GM21360 (cell line): ENCODE measurements at regions not wholly inside any gene's neighbourhood (a gene's known extent, or its start where the extent isn't known, plus 50 kb on each side); places are given as distances from the start of the nearest gene placed in this dataset.
A peak's percentile ranks its signal among the peaks of the same experiment; 100 is the strongest.
"Not testable (repeated sequence)": the region's sequence is repeated elsewhere in the genome, so short reads cannot be mapped to it uniquely, and the experiment has no call there.

Experiments
- ATAC-seq: cut with Tn5 transposase; IDR thresholded peaks from one replicate; pipeline ENCODE4 v1.9.1; 2021; ENCODE audit warnings: mild to moderate bottlenecking, moderate library complexity; ENCODE audit not compliant: unreplicated experiment

DNA sequence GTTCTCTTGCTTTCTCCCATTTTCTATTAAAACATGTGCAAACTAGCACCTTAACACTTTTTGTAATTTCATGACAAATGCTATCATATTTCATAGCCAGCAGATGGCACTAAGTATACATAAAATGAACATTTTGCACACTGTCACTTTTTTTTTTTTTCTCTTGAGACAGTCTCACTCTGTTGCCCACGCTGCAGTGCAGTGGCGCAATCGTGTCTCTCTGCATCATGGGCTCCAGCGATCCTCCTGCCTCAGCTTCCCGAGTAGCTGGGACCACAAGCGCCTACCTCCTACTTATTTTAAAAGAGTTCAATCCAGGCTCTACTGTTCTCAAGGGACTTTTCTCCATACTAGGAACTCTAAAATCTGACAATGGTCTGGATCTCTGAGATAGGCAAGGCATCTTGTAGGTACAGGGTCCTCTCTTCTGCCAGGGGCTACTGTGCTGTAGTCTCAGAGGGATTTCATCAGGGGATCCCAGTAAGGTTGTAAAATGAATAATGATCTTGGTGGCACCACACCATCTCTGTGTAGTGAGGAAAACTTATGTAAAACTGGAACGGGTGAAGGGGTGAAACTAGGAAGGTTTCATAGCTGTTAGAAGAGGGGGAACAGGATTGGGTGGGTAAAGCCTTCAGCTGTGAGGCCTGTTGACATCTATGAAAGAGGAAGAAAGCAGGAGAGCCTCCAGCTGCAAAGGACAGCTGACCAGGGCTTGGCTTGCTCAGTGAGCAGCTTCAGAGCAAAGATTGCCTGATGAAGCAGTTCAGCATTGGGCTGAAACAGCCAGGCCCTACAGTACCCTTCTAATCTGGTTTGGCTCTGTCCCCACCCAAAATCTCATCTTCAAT, 196.9 kb downstream of the AVL9 start:
- peak; percentile 83 for ATAC-seq

DNA sequence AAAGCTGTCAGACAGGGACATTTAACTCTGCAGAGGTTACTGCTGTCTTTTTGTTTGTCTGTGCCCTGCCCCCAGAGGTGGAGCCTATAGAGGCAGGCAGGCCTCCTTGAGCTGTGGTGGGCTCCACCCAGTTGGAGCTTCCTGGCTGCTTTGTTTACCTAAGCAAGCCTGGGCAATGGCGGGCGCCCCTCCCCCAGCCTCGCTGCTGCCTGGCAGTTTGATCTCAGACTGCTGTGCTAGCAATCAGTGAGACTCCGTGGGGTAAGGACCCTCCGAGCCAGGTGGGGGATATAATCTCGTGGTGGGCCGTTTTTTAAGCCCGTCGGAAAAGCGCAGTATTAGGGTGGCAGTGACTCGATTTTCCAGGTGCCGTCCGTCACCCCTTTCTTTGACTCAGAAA, 192.8 kb downstream of the AVL9 start:
- ATAC-seq = not testable (repeated sequence)

DNA sequence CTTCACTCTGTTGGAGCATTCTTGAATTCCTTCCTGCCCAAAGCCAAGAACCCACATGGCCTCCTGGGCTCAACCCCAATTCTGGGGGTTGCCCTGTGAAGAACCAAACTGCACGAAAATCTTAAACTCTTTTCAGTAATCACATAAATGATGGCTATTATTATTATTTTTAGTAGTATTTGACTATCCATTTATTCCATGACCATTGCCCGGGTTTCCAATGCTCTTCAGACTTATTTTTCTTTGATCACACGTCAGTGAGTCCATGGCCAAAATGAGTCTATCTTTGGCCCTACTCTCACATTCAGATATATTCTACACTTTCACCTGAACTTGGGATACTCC, 185.9 kb downstream of the AVL9 start:
- no peak for ATAC-seq

DNA sequence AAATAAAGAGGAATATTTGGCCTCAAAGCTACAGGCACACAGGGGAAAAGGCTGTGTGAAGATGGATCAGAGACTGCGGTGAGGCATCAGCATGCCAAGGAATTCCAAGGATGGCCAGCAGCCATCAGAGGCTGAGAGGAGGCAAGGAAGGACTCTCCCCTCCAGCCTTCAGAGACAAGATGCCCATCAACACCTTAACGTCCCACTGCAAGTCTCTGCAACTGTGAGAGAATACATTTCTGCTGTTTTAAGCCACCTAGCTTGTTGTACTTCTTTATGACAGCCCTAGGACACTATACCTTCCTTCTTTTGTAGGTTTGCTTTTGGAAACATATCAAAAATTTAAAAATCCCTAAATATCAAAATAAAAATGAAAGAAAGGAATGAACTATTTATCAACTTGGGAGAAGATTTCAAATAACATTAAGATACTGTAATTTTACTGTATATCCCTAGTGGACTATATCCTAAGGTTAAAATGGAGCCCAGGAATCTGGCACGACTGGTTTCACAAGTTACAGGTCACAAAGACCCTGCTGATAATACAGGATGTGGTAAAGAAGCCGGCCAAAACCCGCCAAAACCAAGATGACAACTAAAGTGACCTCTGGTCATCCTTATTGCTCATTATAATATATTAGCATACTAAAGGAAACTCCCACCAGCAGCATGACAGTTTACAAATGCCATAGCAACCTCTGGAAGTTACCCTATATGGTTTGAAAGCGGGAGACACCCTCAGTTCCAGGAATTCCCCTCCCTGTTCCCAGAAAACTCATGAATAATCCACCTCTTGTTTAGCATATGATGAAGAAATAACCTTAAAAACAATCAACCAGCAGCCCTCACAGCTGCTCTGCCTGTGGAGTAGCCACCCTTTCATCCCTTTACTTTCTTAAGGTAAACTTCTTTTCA, 185.2 kb downstream of the AVL9 start:
- no peak for ATAC-seq

DNA sequence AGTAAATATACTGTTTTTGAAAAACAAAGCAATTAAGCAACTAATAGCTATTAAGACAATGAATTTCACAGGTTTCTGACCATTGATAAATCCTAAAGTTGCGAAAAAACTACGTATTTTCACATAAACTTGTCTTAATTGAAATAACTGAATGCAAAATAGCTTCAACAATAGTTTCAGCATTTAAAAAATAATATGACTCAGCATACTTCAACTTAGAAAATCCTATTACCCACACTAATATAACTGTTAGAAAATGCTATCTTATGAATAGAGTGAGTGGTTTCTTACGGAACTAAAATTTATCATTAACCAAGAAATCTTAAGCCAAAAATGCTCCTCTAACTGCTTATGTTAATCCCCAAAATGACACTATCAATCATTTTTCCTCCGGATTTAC, 183.9 kb downstream of the AVL9 start:
- no peak for ATAC-seq

DNA sequence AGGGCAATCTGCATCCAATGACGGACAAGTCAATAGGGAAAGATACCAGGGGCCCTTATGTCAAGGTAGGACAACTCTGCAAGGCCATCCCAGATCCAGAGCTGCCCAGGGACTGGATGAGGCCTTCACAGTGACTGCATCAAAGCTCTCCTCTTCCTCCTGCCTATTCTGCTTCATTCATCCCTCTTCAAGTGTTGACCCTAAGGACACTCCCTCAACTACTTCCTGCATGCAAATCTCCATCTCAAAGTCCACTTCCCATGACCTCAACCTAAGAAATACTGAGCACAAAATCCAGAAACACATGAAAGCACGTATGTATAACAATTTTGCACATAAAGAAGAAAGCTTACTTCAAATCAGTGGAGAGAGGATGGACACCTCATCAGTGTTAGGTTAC, 182.3 kb downstream of the AVL9 start:
- no peak for ATAC-seq

DNA sequence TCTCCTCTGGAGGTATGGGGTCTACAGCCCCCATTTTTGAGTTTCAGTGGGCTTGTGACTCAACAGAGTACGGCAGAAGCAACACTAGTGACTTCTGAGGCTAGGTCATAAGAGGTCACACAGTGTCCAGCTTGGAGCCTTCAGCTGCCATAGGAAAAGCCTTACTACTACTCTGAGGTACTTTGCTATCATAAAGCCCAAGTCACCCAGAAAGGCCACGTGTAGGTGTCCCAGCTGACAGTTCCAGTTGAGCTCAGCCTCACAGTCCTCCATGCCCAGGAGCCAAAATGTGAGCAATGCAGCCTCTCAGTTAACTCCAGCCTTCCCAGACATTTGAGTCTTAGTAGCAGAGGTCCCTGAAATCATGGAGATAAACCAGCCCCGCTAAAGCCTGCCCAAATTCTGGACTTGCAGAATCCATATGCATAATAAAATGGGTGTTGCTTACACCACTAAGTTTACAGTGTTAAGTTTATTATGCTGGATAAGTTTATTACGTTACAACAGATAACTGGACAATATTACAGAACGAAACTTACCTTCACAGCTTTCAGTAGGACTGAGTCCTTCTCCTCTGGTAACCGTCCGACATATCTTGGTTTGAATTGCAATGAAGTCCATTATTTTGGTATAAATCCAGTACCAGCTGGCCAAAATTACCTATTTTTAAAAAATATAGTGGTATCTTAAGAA, 181.1 kb downstream of the AVL9 start:
- no peak for ATAC-seq

DNA sequence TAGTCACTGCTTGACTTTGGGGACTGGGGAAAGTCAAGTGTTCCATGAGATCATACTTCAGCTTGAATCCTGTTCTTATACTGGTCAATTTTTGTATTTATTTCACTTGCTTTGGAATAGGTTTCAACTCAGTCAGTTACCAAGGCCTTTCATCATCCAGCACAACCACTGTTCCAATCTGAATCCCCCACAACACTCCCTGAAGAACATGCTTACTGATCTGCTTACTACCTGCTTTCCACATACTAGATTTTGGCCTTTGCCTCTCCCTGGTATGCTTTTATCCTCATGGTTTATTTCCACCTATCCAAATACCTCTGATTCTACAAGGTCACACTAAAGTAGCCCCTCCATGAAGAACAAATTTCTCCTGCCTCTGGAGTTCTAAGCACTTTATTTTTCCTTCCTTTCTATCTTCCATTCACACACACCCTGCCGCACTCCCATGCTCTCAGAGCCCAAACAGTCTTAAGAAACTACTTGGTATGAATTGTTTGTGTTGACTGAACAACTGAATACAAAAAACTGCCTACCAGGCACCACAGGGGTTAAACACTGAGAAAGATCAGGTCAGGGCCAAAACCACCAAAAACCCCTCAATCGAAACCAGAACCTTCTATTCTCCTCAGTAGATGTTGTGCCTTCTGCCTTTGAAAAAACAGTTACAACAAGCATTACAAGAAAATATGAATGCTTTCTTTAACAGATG, 178.1 kb downstream of the AVL9 start:
- no peak for ATAC-seq

DNA sequence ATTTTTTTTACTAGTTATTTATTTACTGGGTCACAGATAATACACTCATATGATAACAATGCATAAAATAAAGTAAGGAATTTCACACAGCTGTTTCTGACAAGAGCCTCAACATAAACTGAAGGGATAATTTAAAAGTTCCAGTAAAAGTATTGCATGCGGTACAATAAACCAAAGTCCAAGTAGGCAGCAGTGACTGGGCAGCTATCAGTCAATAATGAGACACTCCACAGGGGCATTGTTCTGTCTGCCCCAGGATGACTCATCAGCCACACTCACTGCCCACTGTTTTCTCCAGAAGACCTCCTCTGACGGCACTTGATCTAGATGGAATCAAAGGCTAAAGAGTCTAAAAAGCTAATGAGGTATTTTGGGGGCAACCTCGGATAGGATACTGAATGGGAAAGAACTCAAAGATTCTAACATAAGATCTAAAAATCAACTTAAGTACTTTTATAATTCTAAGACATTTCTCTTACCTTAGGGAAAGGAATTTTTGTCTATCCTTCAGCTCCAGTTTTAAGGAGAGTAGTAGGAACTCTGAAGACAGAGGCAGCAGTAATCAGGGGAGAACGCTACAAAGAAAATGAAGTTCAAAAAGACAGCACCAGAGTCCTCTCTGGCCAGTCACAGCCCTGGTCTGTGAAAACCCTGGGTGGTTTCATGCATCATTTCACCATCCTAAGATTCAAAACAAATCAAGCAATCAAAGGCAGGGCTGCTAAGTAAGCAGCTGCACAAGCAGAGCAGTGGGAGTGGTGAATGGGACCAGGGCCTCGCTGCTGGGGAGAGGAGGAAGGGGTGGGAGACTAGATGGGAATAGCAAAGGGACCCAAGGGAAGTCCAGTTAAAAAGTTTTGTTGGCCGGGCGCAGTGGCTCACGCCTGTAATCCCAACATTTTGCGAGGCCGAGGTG, 175.1 kb downstream of the AVL9 start:
- ATAC-seq = no peak

DNA sequence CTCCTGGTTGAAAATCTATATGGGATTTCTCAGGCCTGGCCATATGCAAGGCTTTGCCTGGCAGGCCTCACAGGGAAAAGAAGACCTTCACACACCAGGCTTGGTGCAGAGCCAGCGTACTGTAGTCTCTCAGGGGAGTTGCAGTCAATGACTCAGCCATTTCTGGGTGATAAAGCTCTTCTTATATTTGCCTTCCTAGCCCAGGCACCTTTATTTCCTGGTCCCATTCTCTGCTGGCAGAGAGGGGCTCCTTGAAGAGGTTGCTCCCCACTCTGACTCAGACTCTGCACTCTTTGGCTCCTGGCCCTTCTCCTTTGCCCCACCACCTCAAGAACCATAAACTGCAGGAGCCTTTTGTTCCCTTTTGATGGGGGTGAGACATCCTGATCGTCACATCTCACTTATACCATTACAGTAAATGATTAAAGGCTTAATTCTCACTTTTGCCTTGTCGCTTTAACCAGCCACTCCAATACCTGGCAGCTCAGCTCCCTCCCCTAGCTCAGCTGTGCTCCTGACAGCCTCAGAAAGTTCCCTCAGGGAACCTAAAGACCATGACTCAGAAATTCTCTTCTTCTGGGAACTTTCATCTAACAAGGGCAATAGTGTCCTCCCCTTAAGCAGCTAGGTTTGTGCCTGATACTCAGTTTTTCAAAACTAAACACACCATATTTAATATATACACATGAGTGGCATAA, 174.0 kb downstream of the AVL9 start:
- ATAC-seq = not testable (repeated sequence)

DNA sequence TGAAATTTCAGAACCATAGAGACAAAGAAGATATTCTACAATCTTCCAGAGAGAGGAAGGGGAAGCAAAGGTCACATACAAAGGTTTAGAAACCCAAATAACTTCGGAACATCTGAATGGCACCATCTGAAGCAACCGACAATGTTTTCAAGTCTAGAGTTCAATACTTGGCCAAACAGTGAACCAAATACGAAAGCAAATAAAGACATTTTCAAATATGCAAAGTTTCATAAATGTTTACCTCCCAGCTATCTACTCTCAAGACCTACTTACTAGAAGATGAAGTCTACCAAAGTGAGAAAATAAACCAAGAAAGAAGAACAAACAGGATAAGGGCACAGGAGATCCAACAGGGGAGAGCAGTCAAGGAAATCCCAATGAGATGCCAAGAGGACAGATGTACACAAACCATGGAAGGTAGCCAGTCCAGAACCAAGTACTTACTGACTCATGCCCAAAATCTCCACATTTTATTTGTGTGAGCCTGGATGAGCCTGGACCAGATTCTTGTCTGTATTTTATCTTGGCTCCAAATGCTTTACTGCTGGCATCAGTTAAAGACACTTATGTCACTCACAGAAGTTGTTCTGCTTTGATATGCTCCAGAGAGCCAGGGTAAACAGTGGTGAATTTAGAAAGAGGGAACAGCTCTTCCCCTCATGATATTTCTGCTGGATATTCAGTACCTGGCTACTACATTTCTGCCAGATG, 173.3 kb downstream of the AVL9 start:
- ATAC-seq = not testable (repeated sequence)

DNA sequence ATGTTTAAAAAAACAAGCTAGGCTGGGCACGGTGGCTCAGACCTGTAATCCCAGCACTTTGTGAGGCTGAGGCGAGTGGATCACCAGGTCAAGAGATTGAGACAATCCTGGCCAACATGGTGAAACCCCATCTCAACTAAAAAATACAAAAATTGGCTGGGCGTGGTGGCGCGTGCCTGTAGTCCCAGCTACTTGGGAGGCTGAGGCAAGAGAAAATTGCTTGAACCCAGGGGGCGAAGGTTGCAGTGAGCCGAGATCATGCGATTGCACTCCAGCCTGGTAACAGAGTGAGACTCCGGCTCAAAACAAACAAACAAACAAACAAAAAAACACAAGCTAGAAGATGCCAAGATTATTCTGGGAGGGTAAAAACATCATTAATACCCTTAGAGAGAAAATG, 172.3 kb downstream of the AVL9 start:
- not testable (repeated sequence) for ATAC-seq

DNA sequence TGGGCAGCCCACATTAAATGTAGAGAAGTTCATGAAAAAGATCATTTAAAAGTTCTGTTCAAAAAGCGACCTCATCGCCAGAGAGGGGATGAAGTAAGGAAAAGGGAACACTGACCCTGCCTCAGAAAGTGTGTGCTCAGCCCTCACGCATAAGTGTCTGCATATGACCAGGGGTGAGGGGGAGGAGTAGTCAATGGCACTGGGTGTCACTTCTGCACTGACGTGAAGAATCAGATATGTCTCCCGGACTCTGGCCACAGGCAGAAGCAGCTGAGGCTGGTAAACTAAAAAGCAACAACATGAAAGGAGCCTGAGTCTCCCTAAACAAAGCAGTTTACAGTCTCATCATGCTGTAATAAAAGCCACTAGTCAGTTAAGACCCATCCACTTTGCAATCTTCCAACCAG, 168.5 kb downstream of the AVL9 start:
- ATAC-seq = not testable (repeated sequence)

DNA sequence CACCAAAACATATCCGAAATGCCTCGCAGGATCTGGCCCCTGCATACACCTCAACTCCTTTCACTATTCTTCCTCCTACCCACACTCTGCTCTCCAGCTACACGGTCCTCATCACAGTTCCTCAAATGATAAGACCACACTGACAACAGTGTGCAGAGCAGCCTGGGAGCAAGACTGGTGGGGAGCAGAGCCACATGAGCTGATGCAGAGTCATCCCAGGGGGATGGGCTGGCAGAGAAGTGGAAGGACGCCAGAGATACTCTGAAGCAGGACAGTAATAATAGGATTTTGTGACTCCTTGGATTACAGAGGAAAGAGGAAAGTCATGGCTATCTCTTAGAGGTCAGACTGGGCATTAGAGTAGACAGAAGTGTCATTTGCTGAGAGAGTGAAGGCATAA, 167.2 kb downstream of the AVL9 start:
- ATAC-seq = not testable (repeated sequence)

DNA sequence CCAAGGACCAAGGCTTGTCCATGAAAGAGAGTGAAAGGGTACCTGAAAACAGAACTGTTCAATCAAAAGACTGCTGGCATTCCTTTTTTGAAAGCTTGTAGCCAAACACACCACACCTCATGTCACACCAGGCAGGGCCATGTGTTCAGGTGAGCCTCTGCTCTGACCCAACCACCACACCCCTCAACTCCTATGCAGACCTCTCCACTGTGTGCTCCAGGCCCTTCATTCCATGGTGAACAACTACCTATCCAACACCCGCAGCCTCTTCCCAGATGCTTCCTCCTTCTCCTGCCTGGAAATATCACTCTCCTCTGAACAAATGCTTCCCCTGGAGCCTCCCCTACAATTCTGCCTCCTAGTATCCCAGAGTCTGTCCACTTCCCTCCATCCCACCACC, 166.6 kb downstream of the AVL9 start:
- no peak for ATAC-seq

DNA sequence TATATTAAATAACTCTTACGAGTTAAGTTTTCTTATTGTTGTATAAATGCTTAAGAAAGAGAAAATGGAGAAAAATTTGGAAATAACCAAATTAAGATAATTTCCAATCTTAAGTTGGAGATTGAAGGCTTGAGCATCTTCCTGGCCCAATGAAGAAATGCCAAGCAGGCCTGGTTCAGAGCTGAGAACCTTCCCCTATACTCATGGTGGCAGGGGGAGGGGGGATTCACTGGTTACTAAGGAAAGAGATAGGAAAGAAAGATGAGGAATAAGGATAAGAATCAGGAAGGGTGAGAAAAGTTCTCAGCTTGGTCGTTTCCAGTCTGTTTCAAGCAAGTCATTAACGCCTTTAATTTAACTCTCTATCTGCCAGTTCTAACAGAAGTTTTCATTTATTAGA, 166.2 kb downstream of the AVL9 start:
- ATAC-seq = no peak

DNA sequence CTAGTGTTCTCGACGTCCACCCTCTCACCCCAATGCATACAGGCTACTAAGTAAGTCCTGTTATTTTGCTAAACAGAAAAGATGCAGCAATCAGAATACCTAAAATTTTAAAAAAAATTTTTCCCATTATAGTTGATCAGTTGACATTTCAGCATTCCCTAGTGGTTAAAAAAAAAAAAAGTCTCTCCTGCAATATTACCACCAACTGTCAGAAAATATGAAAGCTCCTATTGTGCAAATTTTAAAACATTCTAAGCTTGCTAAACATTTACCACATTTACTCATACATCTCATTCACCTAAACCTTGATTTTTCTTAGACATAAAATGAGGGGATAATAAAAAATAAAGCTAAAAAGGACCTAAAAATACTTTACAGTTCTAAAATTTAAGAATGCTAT, 165.6 kb downstream of the AVL9 start:
- no peak for ATAC-seq

DNA sequence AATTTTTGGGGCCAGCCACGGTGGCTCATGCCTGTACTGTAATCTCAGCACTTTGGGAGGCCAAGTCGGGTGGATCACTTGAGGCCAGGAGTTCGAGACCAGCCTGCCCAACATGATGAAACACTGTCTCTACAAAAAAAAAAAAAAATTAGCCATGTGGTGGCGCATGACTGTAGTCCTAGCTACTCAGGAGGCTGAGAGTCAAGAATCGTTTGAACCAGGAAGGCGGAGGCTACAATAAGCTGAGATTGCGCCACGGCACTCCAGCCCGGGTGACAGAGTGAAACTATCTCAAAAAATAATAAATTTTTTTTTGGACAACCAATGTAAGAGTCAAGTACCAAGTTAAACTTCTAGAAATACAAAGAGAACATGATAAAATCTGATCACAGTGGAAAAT, 164.6 kb downstream of the AVL9 start:
- no peak for ATAC-seq

DNA sequence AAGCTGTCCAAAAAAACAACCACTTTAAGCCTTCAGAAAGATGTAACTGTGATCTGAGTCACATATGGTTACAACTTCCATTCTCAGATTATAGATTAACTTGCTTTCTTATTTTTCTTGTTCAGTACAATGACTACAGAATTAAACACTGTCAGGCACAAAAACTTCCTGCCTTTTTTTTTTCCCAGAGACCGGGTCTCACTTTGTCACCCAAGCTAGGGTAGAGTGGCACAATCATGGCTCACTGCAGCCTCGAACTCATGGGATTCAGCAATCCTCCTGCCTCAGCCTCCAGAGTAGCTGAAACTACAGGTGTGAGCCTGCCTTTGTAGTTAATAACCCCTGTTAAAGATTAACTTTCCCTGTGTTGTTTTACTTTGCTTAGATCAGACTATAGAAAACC, 163.2 kb downstream of the AVL9 start:
- ATAC-seq = no peak
